IMR-90 (cell line): ENCODE measurements at regions not wholly inside any gene's neighbourhood (a gene's known extent, or its start where the extent isn't known, plus 50 kb on each side); places are given as distances from the start of the nearest gene placed in this dataset.

Experiments
- ATAC-seq: fragments of 200-7000 bp; cut with Tn5 transposase; 2 replicates; pipeline ENCODE4 v1.9.1; 2020; ENCODE audit warnings: low read depth, mild to moderate bottlenecking, moderate library complexity
- BruUV-seq: library from RNA; stranded (reverse); fragments of 400-500 nt; replicated peaks from 2 replicates; lab custom pipeline; 2021; lab: Mats Ljungman, UMichigan
- CTCF ChIA-PET: fragments of 300-600 bp; formaldehyde crosslinking; extraction: SDS; loops from one replicate; lab custom pipeline; 2021; ENCODE audit warnings: antibody characterized with exemption; lab: Yijun Ruan, JAX
- POLR2A ChIA-PET: fragments of 300-600 bp; sonication (Branson Sonifier 250); formaldehyde crosslinking; loops from one replicate; lab custom pipeline; 2022; ENCODE audit warnings: antibody characterized with exemption; ENCODE audit not compliant: unreplicated experiment; lab: Charles Lee
- DNase-seq: peaks from one replicate; pipeline ENCODE4 v3.0.0; 2013
- H2AFZ ChIP-seq: replicated peaks from 2 replicates; pipeline ENCODE3; 2013; ENCODE audit warnings: low read length, mild to moderate bottlenecking; ENCODE audit not compliant: poor library complexity
- H2AK5ac ChIP-seq: 2 replicates; pipeline ENCODE4 v1.6.1; 2013; ENCODE audit warnings: low read depth, low read length, inconsistent platforms
- H2AK9ac ChIP-seq: replicated peaks from 2 replicates; pipeline ENCODE3; 2013; ENCODE audit warnings: mild to moderate bottlenecking, low read depth, low read length, moderate library complexity; ENCODE audit not compliant: poor library complexity
- H2BK120ac ChIP-seq: 2 replicates; pipeline ENCODE4 v1.6.1; 2013; ENCODE audit warnings: low read depth, low read length, inconsistent platforms
- H2BK15ac ChIP-seq: 3 replicates; pipeline ENCODE4 v1.6.1; 2013; ENCODE audit warnings: low read depth, low read length, inconsistent platforms
- H2BK20ac ChIP-seq: 2 replicates; pipeline ENCODE4 v1.6.1; 2013; ENCODE audit warnings: low read depth, mild to moderate bottlenecking, inconsistent platforms, low read length, moderate library complexity
- H2BK5ac ChIP-seq: 2 replicates; pipeline ENCODE4 v1.6.1; 2013; ENCODE audit warnings: mild to moderate bottlenecking, low read depth, low read length, inconsistent platforms; ENCODE audit not compliant: poor library complexity, severe bottlenecking
- H3K14ac ChIP-seq: replicated peaks from 2 replicates; pipeline ENCODE4 v1.6.1; 2013; ENCODE audit warnings: low read depth, low read length, inconsistent platforms
- H3K18ac ChIP-seq: 2 replicates; pipeline ENCODE4 v1.6.1; 2013; ENCODE audit warnings: low read depth, low read length, control low read depth
- H3K23ac ChIP-seq: 2 replicates; pipeline ENCODE4 v1.6.1; 2013; ENCODE audit warnings: low read depth, low read length, inconsistent platforms
- H3K27ac ChIP-seq: 2 replicates; pipeline ENCODE4 v1.5.1; 2013; ENCODE audit warnings: mild to moderate bottlenecking, control low read depth, low read length; ENCODE audit not compliant: insufficient read depth
- H3K27me3 ChIP-seq: 2 replicates; pipeline ENCODE4 v1.6.1; 2013; ENCODE audit warnings: low read length; ENCODE audit not compliant: control insufficient read depth, insufficient read depth
- H3K36me3 ChIP-seq: 2 replicates; pipeline ENCODE4 v1.6.1; 2013; ENCODE audit warnings: low read length, mixed read lengths; ENCODE audit not compliant: control insufficient read depth, insufficient read depth
- H3K4ac ChIP-seq: 2 replicates; pipeline ENCODE4 v1.6.1; 2013; ENCODE audit warnings: low read depth, low read length, inconsistent platforms
- H3K4me1 ChIP-seq: 2 replicates; pipeline ENCODE4 v1.6.1; 2013; ENCODE audit warnings: low read length, mixed read lengths; ENCODE audit not compliant: control insufficient read depth, insufficient read depth
- H3K4me2 ChIP-seq: 2 replicates; pipeline ENCODE4 v1.6.1; 2013; ENCODE audit warnings: low read depth, mild to moderate bottlenecking, control low read depth, low read length, moderate library complexity
- H3K4me3 ChIP-seq: 2 replicates; pipeline ENCODE4 v1.5.1; 2013; ENCODE audit warnings: low read depth, mild to moderate bottlenecking, control low read depth, low read length, moderate library complexity; ENCODE audit not compliant: insufficient read depth
- H3K56ac ChIP-seq: 2 replicates; pipeline ENCODE4 v1.6.1; 2013; ENCODE audit warnings: low read length, inconsistent platforms; ENCODE audit not compliant: insufficient read depth; ENCODE audit errors: extremely low read depth
- H3K79me1 ChIP-seq, 2 experiments: 2 replicates each; pipeline ENCODE4 v1.6.1; 2013; ENCODE audit warnings: low read length in 2 of 2, inconsistent platforms in 1 of 2, low read depth in 1 of 2
- H3K9ac ChIP-seq: 2 replicates; pipeline ENCODE4 v1.6.1; 2013; ENCODE audit warnings: low read depth, low read length, control low read depth
- H3K9me1 ChIP-seq: 2 replicates; pipeline ENCODE4 v1.6.1; 2013; ENCODE audit warnings: low read length, inconsistent platforms; ENCODE audit not compliant: insufficient read depth
- H3K9me3 ChIP-seq: 2 replicates; pipeline ENCODE4 v1.6.1; 2013; ENCODE audit warnings: low read length; ENCODE audit not compliant: control insufficient read depth, insufficient read depth
- H4K20me1 ChIP-seq: 2 replicates; pipeline ENCODE4 v1.6.1; 2013; ENCODE audit warnings: low read length, inconsistent platforms; ENCODE audit not compliant: insufficient read depth
- H4K5ac ChIP-seq: 2 replicates; pipeline ENCODE4 v1.6.1; 2013; ENCODE audit warnings: mild to moderate bottlenecking, low read depth, low read length, control low read depth
- H4K8ac ChIP-seq, 2 experiments: 2 replicates each; pipeline ENCODE4 v1.6.1; 2013; ENCODE audit warnings: low read depth in 2 of 2, low read length in 2 of 2, control low read depth in 1 of 2, inconsistent platforms in 1 of 2
- H4K91ac ChIP-seq: 2 replicates; pipeline ENCODE4 v1.6.1; 2013; ENCODE audit warnings: low read depth, low read length, inconsistent platforms; ENCODE audit not compliant: insufficient read depth
- BHLHE40 ChIP-seq: fragments of 150-350 bp; IDR thresholded peaks from 2 replicates; pipeline ENCODE4 v1.6.1; 2016; ENCODE audit warnings: mild to moderate bottlenecking, low read depth, low read length
- CEBPB ChIP-seq: IDR thresholded peaks from 2 replicates; pipeline ENCODE4 v1.6.1; 2012; ENCODE audit warnings: low read depth, low read length, improper control_type of control experiment
- CHD1 ChIP-seq: IDR thresholded peaks from 2 replicates; pipeline ENCODE4 v1.6.1; 2012; ENCODE audit warnings: low read depth, low read length, improper control_type of control experiment
- CTCF ChIP-seq: conservative IDR thresholded peaks from 2 replicates; pipeline ENCODE4 v1.5.1; 2012; ENCODE audit warnings: mild to moderate bottlenecking, low read depth, low read length, improper control_type of control experiment
- ELK1 ChIP-seq: fragments of 150-350 bp; IDR thresholded peaks from 2 replicates; pipeline ENCODE4 v1.6.1; 2016; ENCODE audit warnings: low read depth, mild to moderate bottlenecking, low read length, moderate library complexity, borderline replicate concordance
- FOS ChIP-seq: fragments of 150-350 bp; IDR thresholded peaks from 2 replicates; pipeline ENCODE4 v1.6.1; 2016; ENCODE audit warnings: low read depth, low read length
- MAFK ChIP-seq: IDR thresholded peaks from 2 replicates; pipeline ENCODE4 v1.6.1; 2012; ENCODE audit warnings: low read depth, low read length, improper control_type of control experiment
- MAZ ChIP-seq: IDR thresholded peaks from 2 replicates; pipeline ENCODE4 v1.6.1; 2012; ENCODE audit warnings: low read depth, mild to moderate bottlenecking, low read length, improper control_type of control experiment, moderate library complexity, borderline replicate concordance
- MXI1 ChIP-seq: IDR thresholded peaks from 2 replicates; pipeline ENCODE4 v1.6.1; 2012; ENCODE audit warnings: low read depth, mild to moderate bottlenecking, low read length, moderate library complexity, borderline replicate concordance
- NFE2L2 ChIP-seq: fragments of 150-350 bp; IDR thresholded peaks from 2 replicates; pipeline ENCODE4 v1.6.1; 2016; ENCODE audit warnings: low read depth, mild to moderate bottlenecking, low read length
- POLR2A ChIP-seq: IDR thresholded peaks from 2 replicates; pipeline ENCODE4 v1.6.1; 2012; ENCODE audit warnings: mild to moderate bottlenecking, low read depth, low read length
- RAD21 ChIP-seq: IDR thresholded peaks from 2 replicates; pipeline ENCODE4 v1.6.1; 2012; ENCODE audit warnings: low read length, improper control_type of control experiment
- RCOR1 ChIP-seq: IDR thresholded peaks from 2 replicates; pipeline ENCODE4 v1.6.1; 2012; ENCODE audit warnings: mild to moderate bottlenecking, low read length, improper control_type of control experiment; ENCODE audit not compliant: insufficient replicate concordance
- RFX5 ChIP-seq: IDR thresholded peaks from 2 replicates; pipeline ENCODE4 v1.8.0; 2012; ENCODE audit warnings: low read depth, mild to moderate bottlenecking, low read length, moderate library complexity
- SMC3 ChIP-seq: fragments of 150-350 bp; IDR thresholded peaks from 2 replicates; pipeline ENCODE4 v1.6.1; 2016; ENCODE audit warnings: low read depth, mild to moderate bottlenecking, antibody characterized with exemption, low read length, moderate library complexity
- USF2 ChIP-seq: fragments of 150-350 bp; IDR thresholded peaks from 2 replicates; pipeline ENCODE4 v1.6.1; 2017; ENCODE audit warnings: mild to moderate bottlenecking, antibody characterized with exemption, low read length, low read depth
- WGBS, 2 experiments: methylation state at CpG; one replicate each; pipeline versions ENCODE4 v1.1.5 to v1.1.7; 2013; ENCODE audit warnings: missing lambda C conversion rate in 2 of 2; ENCODE audit not compliant: insufficient read length in 1 of 2; ENCODE audit errors: extremely low coverage in 2 of 2; 5-methylcytosine and 5-hydroxymethylcytosine counted together
- dilution Hi-C: fragments of 300-500 bp; cut with HindIII; formaldehyde crosslinking; loops from one replicate; pipeline ENCODE4 v1.14.3; 2018; ENCODE audit warnings: low sequenced_read_pairs; ENCODE audit not compliant: unreplicated experiment
- in situ Hi-C: fragments of 300-500 bp; cut with MboI; formaldehyde crosslinking; loops from 3 replicates; pipeline ENCODE4 v1.14.3; 2019; ENCODE audit warnings: low sequenced_read_pairs, inconsistent platforms, mixed read lengths
- intact Hi-C: fragments of 100-400 bp; cut with micrococcal nuclease; formaldehyde crosslinking; loops from 2 replicates; pipeline ENCODE4 v1.10.0; 2022

DNA sequence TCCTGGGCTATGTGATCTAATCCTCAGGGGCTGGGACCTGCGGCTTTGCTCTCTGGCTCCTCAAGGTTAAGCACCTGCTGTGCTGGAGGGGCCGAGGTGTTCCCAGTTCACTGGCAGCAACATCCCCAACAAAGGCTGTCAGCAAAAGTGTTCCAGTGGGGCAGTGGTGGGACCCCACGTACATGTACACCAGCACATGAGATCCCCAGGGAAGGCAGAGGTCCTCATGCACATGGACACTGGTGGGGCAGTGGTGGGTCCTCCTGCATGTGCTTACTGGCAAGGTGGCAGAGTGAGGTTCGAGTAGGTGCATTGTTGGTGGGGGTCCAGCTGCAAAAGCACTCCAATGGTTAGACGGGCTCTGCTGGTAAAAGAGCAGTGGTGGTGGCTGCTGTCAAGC lies 255.6 kb upstream of the MPDZ start:
- H3K4me3 ChIP-seq, result no peak overlapping the region
- no peak overlapping the region for H2BK120ac ChIP-seq
- H3K56ac ChIP-seq, result no peak overlapping the region
- H3K27ac ChIP-seq, result no peak overlapping the region
- ChIA-PET POLR2A (no interaction called here), CTCF (interaction anchor here (0.8 kb wide), 1 partner anchor 18 kb away, joined by 3 read pairs; no protein-coding TSS in a partner anchor)
- no peaks in the 10 kb centered on the region for H3K4me1 ChIP-seq
- no peak overlapping the region for H3K14ac ChIP-seq
- no peak overlapping the region for H2BK15ac ChIP-seq
- no peak overlapping the region for H4K8ac ChIP-seq
- TF ChIP-seq FOS (no peak), SMC3 (no peak), RCOR1 (no peak), CHD1 (no peak), RFX5 (no peak), USF2 (no peak), BHLHE40 (no peak), CEBPB (no peak), NFE2L2 (no peak), MAZ (no peak), MXI1 (no peak), POLR2A (no peak), RAD21 (no peak), ELK1 (no peak), MAFK (no peak), CTCF (no peak)
- no peak overlapping the region for H3K23ac ChIP-seq
- in situ Hi-C loops (no loop called here), intact Hi-C loops (no loop called here), dilution Hi-C loops (no loop called here)
- no peak overlapping the region for H4K91ac ChIP-seq
- H3K9me1 ChIP-seq, result no peaks in the 10 kb centered on the region
- no peak overlapping the region for H2BK20ac ChIP-seq
- H3K18ac ChIP-seq, result no peak overlapping the region
- no peaks in the 10 kb centered on the region for H3K27me3 ChIP-seq
- DNase-seq (no peak), ATAC-seq (no peak)
- H3K9ac ChIP-seq, result no peak overlapping the region
- H3K79me1 ChIP-seq, result no peaks in the 10 kb centered on the region
- H3K36me3 ChIP-seq, result no peaks in the 10 kb centered on the region
- H3K4ac ChIP-seq, result no peak overlapping the region
- no peak overlapping the region for H2BK5ac ChIP-seq
- no peak overlapping the region for H4K5ac ChIP-seq
- no peak overlapping the region for H2AFZ ChIP-seq
- no peaks in the 10 kb centered on the region for H3K9me3 ChIP-seq
- no peak overlapping the region for H2AK9ac ChIP-seq
- WGBS, 2 experiments, result 10% methylated on average over 2 of the region's 5 CpGs; no CpG with 5 or more reads in 1 of the 2 experiments
- H4K20me1 ChIP-seq, result no peaks in the 10 kb centered on the region
- H2AK5ac ChIP-seq, result no peak overlapping the region
- no peak overlapping the region for H3K4me2 ChIP-seq
- no TSS peak for BruUV-seq
